A172 (cell line): ENCODE measurements at regions not wholly inside any gene's neighbourhood (a gene's known extent, or its start where the extent isn't known, plus 50 kb on each side); places are given as distances from the start of the nearest gene placed in this dataset.
A peak's percentile ranks its signal among the peaks of the same experiment; 100 is the strongest.

Experiments
- DNase-seq: peaks from one replicate; pipeline ENCODE4 v3.0.0-alpha.2; 2015; ENCODE audit warnings: low spot score

DNA sequence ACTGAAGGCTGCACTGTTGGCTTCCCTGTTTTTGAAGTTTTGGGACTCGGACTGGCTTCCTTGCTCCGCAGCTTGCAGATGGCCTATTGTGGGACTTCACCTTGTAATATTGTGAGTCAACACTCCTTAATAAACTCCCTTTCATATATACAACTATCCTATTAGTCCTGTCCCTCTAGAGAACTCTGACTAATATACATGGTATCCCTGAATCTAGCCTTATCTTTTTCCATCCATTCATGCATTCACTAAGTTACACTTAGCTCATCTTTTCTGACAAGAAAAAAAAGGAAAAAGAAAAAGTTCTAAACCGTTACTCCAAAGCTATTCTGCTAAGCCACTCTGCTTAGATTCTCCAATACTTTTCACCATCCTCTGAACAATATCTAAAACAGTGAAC, 1260.2 kb upstream of the PCDH7 start:
- peak; percentile 24 for DNase-seq

DNA sequence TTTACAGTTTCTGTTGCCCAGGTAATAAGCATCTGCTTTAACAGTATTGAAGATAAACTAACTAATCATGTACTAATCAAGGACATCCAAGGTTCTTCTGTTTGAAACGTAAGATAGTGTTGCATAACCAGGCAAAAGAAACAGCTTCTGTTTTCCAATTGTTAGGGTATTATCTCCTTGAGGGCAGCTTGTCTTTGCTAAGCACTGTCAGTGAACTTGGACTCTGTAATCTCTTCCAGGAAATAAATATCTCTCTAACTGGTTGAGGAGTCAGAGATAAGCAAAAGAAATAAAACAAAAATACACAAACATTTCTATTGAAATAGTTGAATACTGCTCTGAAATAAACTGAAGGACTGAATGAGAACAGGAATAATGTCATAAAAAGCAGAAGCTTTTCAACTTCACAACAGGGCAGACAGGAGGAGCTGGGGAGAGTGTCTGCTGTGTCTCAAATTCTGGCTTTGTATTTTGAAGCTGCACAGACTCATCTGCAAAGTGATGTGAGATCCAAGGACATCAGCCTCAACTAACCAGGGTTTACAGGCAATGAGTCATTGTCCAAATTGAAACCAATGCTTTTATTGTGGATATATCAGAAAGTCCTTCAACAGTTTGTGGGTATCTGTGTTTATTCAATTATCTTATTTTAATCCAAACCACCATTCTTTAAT, 1253.0 kb upstream of the PCDH7 start:
- no peak for DNase-seq
